ENCODE measurements at regions not wholly inside any gene's neighbourhood (a gene's known extent, or its start where the extent isn't known, plus 50 kb on each side); places are given as distances from the start of the nearest gene placed in this dataset.

- TF ChIP-seq CTCF (IDR thresholded peaks at IDR 0.05): no peak
- Mint-ChIP-seq H3K27me3 (no peaks in the 10 kb centered on the region), H3K27ac (no peak overlapping the region), H3K9me3 (no peaks in the 10 kb centered on the region), H3K4me1 (ENCODE audit: low read depth) (no peaks in the 10 kb centered on the region), H3K36me3 (ENCODE audit: low read depth) (no peaks in the 10 kb centered on the region), H3K4me3 (no peak overlapping the region)
- DNase-seq (no peak), ATAC-seq (ENCODE audit: poor library complexity) (no peak)
- POLR2A ChIA-PET: no interaction called here
- Histone ChIP-seq H3K36me3 (ENCODE audit: insufficient read depth, low read length) (no peaks in the 10 kb centered on the region), H3K4me3 (ENCODE audit: low read length) (no peak overlapping the region), H3K9me3 (ENCODE audit: control insufficient read depth in 1 of 2, insufficient read depth in 1 of 2, low read length in 2 of 2) (peaks cover 0 to 22% of the 10 kb centered on the region in 2 experiments), H3K27ac (ENCODE audit: low read depth in 1 of 2, low read length in 2 of 2) (no peak overlapping the region), H3K4me1 (ENCODE audit: insufficient read depth, low read length) (no peaks in the 10 kb centered on the region), H3K27me3 (ENCODE audit: control insufficient read depth in 1 of 2, insufficient read depth in 2 of 2, low read length in 2 of 2) (peaks cover 0 to 3% of the 10 kb centered on the region in 2 experiments)
- CTCF ChIA-PET: no interaction called here
- intact Hi-C loops (cut with DNase I, micrococcal nuclease): no loop called here
Observed at GRCh38 chr11:70024773-70025045, 53.4 kb upstream of the ANO1 start.

- H3K4me3 Mint-ChIP-seq: no peak overlapping the region
Observed at GRCh38 chr11:70025308-70025707, 52.8 kb upstream of the ANO1 start.

GRCh38 chr11:70026012-70026411 is 52.1 kb upstream of the ANO1 start:
- CTCF ChIA-PET: no interaction called here
- TF ChIP-seq CTCF (IDR thresholded peaks at IDR 0.05): no peak

More at GRCh38 chr11:70025308-70025707, 52.8 kb upstream of the ANO1 start:
- DNase-seq: no peak
- Histone ChIP-seq H3K27me3 (ENCODE audit: control insufficient read depth in 1 of 2, insufficient read depth in 2 of 2, low read length in 2 of 2) (peaks cover 0 to 3% of the 10 kb centered on the region in 2 experiments), H3K36me3 (ENCODE audit: insufficient read depth, low read length) (no peaks in the 10 kb centered on the region), H3K9me3 (ENCODE audit: control insufficient read depth in 1 of 2, insufficient read depth in 1 of 2, low read length in 2 of 2) (peaks cover 0 to 22% of the 10 kb centered on the region in 2 experiments), H3K27ac (ENCODE audit: low read depth in 1 of 2, low read length in 2 of 2) (no peak overlapping the region), H3K4me1 (ENCODE audit: insufficient read depth, low read length) (no peaks in the 10 kb centered on the region), H3K4me3 (ENCODE audit: low read length) (no peak overlapping the region)
- Mint-ChIP-seq H3K27me3 (no peaks in the 10 kb centered on the region), H3K27ac (no peak overlapping the region), H3K36me3 (ENCODE audit: low read depth) (no peaks in the 10 kb centered on the region), H3K9me3 (no peaks in the 10 kb centered on the region), H3K4me1 (ENCODE audit: low read depth) (no peaks in the 10 kb centered on the region)
- ChIA-PET CTCF (no interaction called here), POLR2A (no interaction called here)
- TF ChIP-seq CTCF (IDR thresholded peaks at IDR 0.05): no peak
- intact Hi-C loops (cut with DNase I, micrococcal nuclease): no loop called here
- ATAC-seq (ENCODE audit: poor library complexity): no peak

More at GRCh38 chr11:70026012-70026411, 52.1 kb upstream of the ANO1 start:
- POLR2A ChIA-PET: no interaction called here
- Histone ChIP-seq H3K27me3 (ENCODE audit: control insufficient read depth in 1 of 2, insufficient read depth in 2 of 2, low read length in 2 of 2) (peaks cover 0 to 3% of the 10 kb centered on the region in 2 experiments), H3K4me3 (ENCODE audit: low read length) (no peak overlapping the region), H3K9me3 (ENCODE audit: control insufficient read depth in 1 of 2, insufficient read depth in 1 of 2, low read length in 2 of 2) (peaks cover 0 to 22% of the 10 kb centered on the region in 2 experiments), H3K36me3 (ENCODE audit: insufficient read depth, low read length) (no peaks in the 10 kb centered on the region), H3K27ac (ENCODE audit: low read depth in 1 of 2, low read length in 2 of 2) (no peak overlapping the region), H3K4me1 (ENCODE audit: insufficient read depth, low read length) (no peaks in the 10 kb centered on the region)
- Mint-ChIP-seq H3K36me3 (ENCODE audit: low read depth) (no peaks in the 10 kb centered on the region), H3K27me3 (no peaks in the 10 kb centered on the region), H3K9me3 (no peaks in the 10 kb centered on the region), H3K4me1 (ENCODE audit: low read depth) (no peaks in the 10 kb centered on the region), H3K4me3 (no peak overlapping the region), H3K27ac (no peak overlapping the region)
- DNase-seq (no peak), ATAC-seq (ENCODE audit: poor library complexity) (no peak)
- intact Hi-C loops (cut with DNase I, micrococcal nuclease): no loop called here

Data from CD4-positive, alpha-beta T cell (primary cell).